NCI-H2227 (cell line): ENCODE measurements at regions not wholly inside any gene's neighbourhood (a gene's known extent, or its start where the extent isn't known, plus 50 kb on each side); places are given as distances from the start of the nearest gene placed in this dataset.
"Not testable (repeated sequence)": the region's sequence is repeated elsewhere in the genome, so short reads cannot be mapped to it uniquely, and the experiment has no call there.

Experiments used
- DNase-seq: peaks from one replicate; lab custom pipeline; 2025; ENCODE audit not compliant: unreplicated experiment; lab: John Stamatoyannopoulos, UW

GRCh38 chr10:62696798-62697197 is 107.7 kb upstream of the ADO start:
- no peak for DNase-seq

- no peak for DNase-seq
Measured at GRCh38 chr10:62699148-62699547, 105.4 kb upstream of the ADO start.

- not testable (repeated sequence) for DNase-seq
Measured at GRCh38 chr10:62704121-62704520, 100.4 kb upstream of the ADO start.

GRCh38 chr10:62705789-62706188 is 98.7 kb upstream of the ADO start:
- no peak for DNase-seq

GRCh38 chr10:62707810-62708209 is 96.7 kb upstream of the ADO start:
- DNase-seq: no peak

GRCh38 chr10:62708569-62708968 is 96.0 kb upstream of the ADO start:
- DNase-seq: no peak

GRCh38 chr10:62709200-62709599 is 95.3 kb upstream of the ADO start:
- DNase-seq: no peak

GRCh38 chr10:62710182-62710581 is 94.3 kb upstream of the ADO start:
- DNase-seq: no peak

- DNase-seq: no peak
Measured at GRCh38 chr10:62715383-62715782, 89.1 kb upstream of the ADO start.

- no peak for DNase-seq
Measured at GRCh38 chr10:62718585-62718984, 85.9 kb upstream of the ADO start.

- no peak for DNase-seq
Measured at GRCh38 chr10:62719061-62719460, 85.5 kb upstream of the ADO start.

- no peak for DNase-seq
Measured at GRCh38 chr10:62721687-62722086, 82.8 kb upstream of the ADO start.

- DNase-seq: no peak
Measured at GRCh38 chr10:62723375-62723774, 81.1 kb upstream of the ADO start.

- no peak for DNase-seq
Measured at GRCh38 chr10:62724465-62724864, 80.1 kb upstream of the ADO start.

GRCh38 chr10:62726142-62726541 is 78.4 kb upstream of the ADO start:
- DNase-seq: no peak

- DNase-seq: no peak
Measured at GRCh38 chr10:62726638-62727037, 77.9 kb upstream of the ADO start.

GRCh38 chr10:62727934-62728333 is 76.6 kb upstream of the ADO start:
- no peak for DNase-seq

GRCh38 chr10:62728479-62728878 is 76.0 kb upstream of the ADO start:
- DNase-seq: no peak

GRCh38 chr10:62732841-62733653 is 71.5 kb upstream of the ADO start:
- DNase-seq: no peak

GRCh38 chr10:62733654-62734293 is 70.7 kb upstream of the ADO start:
- DNase-seq: no peak

- DNase-seq: no peak
Measured at GRCh38 chr10:62734781-62735463, 69.6 kb upstream of the ADO start.
